H9 (cell line): ENCODE measurements at regions not wholly inside any gene's neighbourhood (a gene's known extent, or its start where the extent isn't known, plus 50 kb on each side); places are given as distances from the start of the nearest gene placed in this dataset.

Source experiments
- DNase-seq: peaks from one replicate; pipeline ENCODE4 v3.0.0-alpha.2; 2017
- H2AFZ ChIP-seq: one replicate; pipeline ENCODE4 v1.6.1; 2013; ENCODE audit warnings: mild to moderate bottlenecking, low read length, control low read depth, moderate library complexity
- H2AK5ac ChIP-seq: 2 replicates; pipeline ENCODE4 v1.6.1; 2013; ENCODE audit warnings: low read length, control low read depth, mixed read lengths; ENCODE audit not compliant: insufficient read length
- H2BK120ac ChIP-seq: one replicate; pipeline ENCODE4 v1.6.1; 2013; ENCODE audit warnings: low read depth, mild to moderate bottlenecking, low read length, control low read depth, inconsistent platforms; ENCODE audit not compliant: poor library complexity, severe bottlenecking
- H2BK12ac ChIP-seq: 2 replicates; pipeline ENCODE4 v1.6.1; 2013; ENCODE audit warnings: low read length, control low read depth, mixed read lengths, low read depth; ENCODE audit not compliant: insufficient read length
- H2BK15ac ChIP-seq: 2 replicates; pipeline ENCODE4 v1.6.1; 2013; ENCODE audit warnings: low read depth, low read length, control low read depth
- H2BK20ac ChIP-seq: one replicate; pipeline ENCODE4 v1.6.1; 2013; ENCODE audit warnings: low read depth, mild to moderate bottlenecking, low read length, control low read depth, inconsistent platforms; ENCODE audit not compliant: poor library complexity, severe bottlenecking
- H2BK5ac ChIP-seq: 2 replicates; pipeline ENCODE4 v1.6.1; 2013; ENCODE audit warnings: low read length, control low read depth, mixed read lengths; ENCODE audit not compliant: insufficient read length
- H3K14ac ChIP-seq: 2 replicates; pipeline ENCODE4 v1.6.1; 2013; ENCODE audit warnings: low read length, control low read depth; ENCODE audit not compliant: insufficient read depth
- H3K18ac ChIP-seq: 2 replicates; pipeline ENCODE4 v1.6.1; 2013; ENCODE audit warnings: low read depth, mild to moderate bottlenecking, mixed read lengths, low read length, control low read depth; ENCODE audit not compliant: insufficient read length
- H3K23ac ChIP-seq: 2 replicates; pipeline ENCODE4 v1.6.1; 2013; ENCODE audit warnings: low read length, control low read depth, mixed read lengths, low read depth; ENCODE audit not compliant: insufficient read length
- H3K23me2 ChIP-seq: 2 replicates; pipeline ENCODE4 v1.6.1; 2013; ENCODE audit warnings: low read depth, mild to moderate bottlenecking, mixed read lengths, low read length, control low read depth; ENCODE audit not compliant: insufficient read length, poor library complexity, severe bottlenecking
- H3K27ac ChIP-seq: 2 replicates; pipeline ENCODE4 v1.5.1; 2013; ENCODE audit warnings: low read length, control low read depth, mixed read lengths, low read depth; ENCODE audit not compliant: insufficient read length
- H3K27me3 ChIP-seq: 2 replicates; pipeline ENCODE4 v1.6.1; 2013; ENCODE audit warnings: low read length, control low read depth, inconsistent platforms; ENCODE audit not compliant: insufficient read depth
- H3K4ac ChIP-seq: 2 replicates; pipeline ENCODE4 v1.6.1; 2013; ENCODE audit warnings: low read depth, mild to moderate bottlenecking, control low read depth, inconsistent platforms, low read length, moderate library complexity
- H3K4me1 ChIP-seq: 2 replicates; pipeline ENCODE4 v1.6.1; 2013; ENCODE audit warnings: low read length, control low read depth, inconsistent platforms; ENCODE audit not compliant: insufficient read depth
- H3K4me2 ChIP-seq: 2 replicates; pipeline ENCODE4 v1.6.1; 2013; ENCODE audit warnings: low read length, control low read depth, mixed read lengths; ENCODE audit not compliant: insufficient read length, insufficient read depth
- H3K56ac ChIP-seq: 2 replicates; pipeline ENCODE4 v1.6.1; 2013; ENCODE audit warnings: low read depth, mild to moderate bottlenecking, mixed read lengths, low read length, control low read depth; ENCODE audit not compliant: insufficient read length
- H3K79me1 ChIP-seq: 2 replicates; pipeline ENCODE4 v1.6.1; 2013; ENCODE audit warnings: low read depth, mild to moderate bottlenecking, moderate library complexity, low read length, control low read depth, inconsistent platforms; ENCODE audit not compliant: insufficient read depth, poor library complexity, severe bottlenecking
- H3K79me2 ChIP-seq: 2 replicates; pipeline ENCODE4 v1.6.1; 2013; ENCODE audit warnings: low read length, control low read depth, inconsistent platforms; ENCODE audit not compliant: insufficient read depth
- H3K9ac ChIP-seq: 2 replicates; pipeline ENCODE4 v1.6.1; 2013; ENCODE audit warnings: low read length, control low read depth, mixed read lengths; ENCODE audit not compliant: insufficient read length; ENCODE audit errors: extremely low read depth
- H3K9me3 ChIP-seq: one replicate; pipeline ENCODE4 v1.6.1; 2013; ENCODE audit warnings: low read depth, low read length, inconsistent platforms; ENCODE audit not compliant: control insufficient read depth
- H3T11ph ChIP-seq: one replicate; pipeline ENCODE4 v1.6.1; 2013; ENCODE audit warnings: mild to moderate bottlenecking, low read length, control low read depth, inconsistent platforms
- H4K20me1 ChIP-seq: one replicate; pipeline ENCODE4 v1.6.1; 2013; ENCODE audit not compliant: control insufficient read depth, insufficient read length, insufficient read depth
- H4K5ac ChIP-seq: 2 replicates; pipeline ENCODE4 v1.6.1; 2013; ENCODE audit warnings: low read depth, mild to moderate bottlenecking, mixed read lengths, low read length, control low read depth; ENCODE audit not compliant: insufficient read length
- H4K8ac ChIP-seq: replicated peaks from 2 replicates; pipeline ENCODE4 v1.6.1; 2013; ENCODE audit warnings: low read length, control low read depth, mixed read lengths, low read depth; ENCODE audit not compliant: insufficient read length
- H4K91ac ChIP-seq: 2 replicates; pipeline ENCODE4 v1.6.1; 2013; ENCODE audit warnings: low read depth, mild to moderate bottlenecking, moderate library complexity, mixed read lengths, low read length, control low read depth; ENCODE audit not compliant: insufficient read length
- H3K27ac Mint-ChIP-seq, 3 experiments: 2 replicates in 2 of 3; 3 replicates in 1 of 3; pipeline ENCODE4 v1.8.0; 2020 to 2021; ENCODE audit warnings: mixed read lengths in 3 of 3, mild to moderate bottlenecking in 1 of 3, moderate library complexity in 1 of 3
- H3K27me3 Mint-ChIP-seq: 2 replicates; pipeline ENCODE4 v1.8.0; 2021; ENCODE audit warnings: low read depth, mild to moderate bottlenecking, moderate library complexity, mixed read lengths
- H3K36me3 Mint-ChIP-seq, 3 experiments: 2 replicates in 2 of 3; 3 replicates in 1 of 3; pipeline ENCODE4 v1.8.0; 2020 to 2021; ENCODE audit warnings: low read depth in 3 of 3, mixed read lengths in 3 of 3; ENCODE audit not compliant: insufficient read depth in 1 of 3
- H3K4me1 Mint-ChIP-seq, 2 experiments: 2 replicates each; pipeline ENCODE4 v1.8.0; 2020; ENCODE audit warnings: mixed read lengths in 2 of 2
- H3K4me3 Mint-ChIP-seq, 2 experiments: 2 replicates in 1 of 2; 3 replicates in 1 of 2; pipeline ENCODE4 v1.8.0; 2020 to 2021; ENCODE audit warnings: mild to moderate bottlenecking in 2 of 2, mixed read lengths in 2 of 2, moderate library complexity in 1 of 2
- H3K9me3 Mint-ChIP-seq, 2 experiments: 2 replicates in 1 of 2; 3 replicates in 1 of 2; pipeline ENCODE4 v1.8.0; 2020; ENCODE audit warnings: mild to moderate bottlenecking in 2 of 2, mixed read lengths in 2 of 2, moderate library complexity in 1 of 2
- WGBS: extraction: QIAGEN DNeasy Blood & Tissue Kit; methylation state at CpG from one replicate; pipeline ENCODE4 v1.1.7; 2013; ENCODE audit warnings: missing lambda C conversion rate, low lambda C conversion rate, mixed read lengths; ENCODE audit not compliant: insufficient read length; ENCODE audit errors: extremely low coverage; 5-methylcytosine and 5-hydroxymethylcytosine counted together
- TF ChIP-seq, protein P1 (sequence below): fragments of 200-600 bp; sonication (generic); conservative IDR thresholded peaks from 3 replicates; pipeline ENCODE4 v1.8.0; 2021; ENCODE audit warnings: antibody characterized with exemption, mild to moderate bottlenecking

DNA sequence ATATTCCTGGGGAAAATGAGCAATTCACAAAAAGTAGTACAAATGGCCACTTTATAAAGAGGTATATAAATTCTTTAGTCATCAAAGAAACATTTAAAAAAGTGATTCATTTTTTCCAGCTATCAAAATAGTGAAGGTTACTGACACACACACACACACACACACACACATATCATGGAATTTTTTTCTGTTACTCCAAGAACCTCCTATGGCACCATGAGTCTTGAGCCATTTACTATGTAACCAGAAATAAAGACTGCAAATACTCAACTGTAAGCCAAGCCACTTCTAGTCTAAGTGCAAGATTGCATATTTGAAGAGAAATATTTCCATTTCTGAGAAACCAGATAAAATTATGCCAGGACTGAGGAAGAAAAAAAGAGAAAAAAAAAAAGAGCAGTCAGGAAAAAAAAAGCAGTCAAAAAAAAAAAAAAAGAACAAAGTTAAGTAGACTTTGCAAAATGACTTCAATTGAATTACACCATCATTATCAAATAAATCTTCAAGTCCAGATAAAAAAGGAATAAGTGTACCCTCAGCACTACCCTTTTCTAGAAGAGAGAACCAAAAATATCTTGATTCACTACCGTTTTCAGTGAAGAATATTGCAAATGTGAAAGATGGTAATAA lies 275.7 kb downstream of the DAD1 start:
- Histone ChIP-seq H3K4ac (no peak overlapping the region), H3T11ph (no peak overlapping the region), H2BK20ac (no peak overlapping the region), H4K5ac (no peak overlapping the region), H2BK15ac (no peak overlapping the region), H2AFZ (no peak overlapping the region), H3K4me2 (no peak overlapping the region), H3K79me2 (no peaks in the 10 kb centered on the region), H3K14ac (no peak overlapping the region), H3K9ac (no peak overlapping the region), H2BK12ac (no peak overlapping the region), H2BK5ac (no peak overlapping the region), H4K20me1 (no peaks in the 10 kb centered on the region), H3K9me3 (no peaks in the 10 kb centered on the region), H3K27me3 (no peaks in the 10 kb centered on the region), H4K8ac (no peak overlapping the region), H3K79me1 (no peaks in the 10 kb centered on the region), H3K23me2 (no peaks in the 10 kb centered on the region), H4K91ac (no peak overlapping the region), H2BK120ac (no peak overlapping the region), H2AK5ac (no peak overlapping the region), H3K23ac (no peak overlapping the region), H3K4me1 (no peaks in the 10 kb centered on the region), H3K56ac (no peak overlapping the region), H3K18ac (no peak overlapping the region), H3K27ac (no peak overlapping the region)
- Mint-ChIP-seq H3K36me3 (no peaks in the 10 kb centered on the region), H3K4me3 (no peak overlapping the region), H3K27me3 (no peaks in the 10 kb centered on the region), H3K9me3 (no peaks in the 10 kb centered on the region), H3K4me1 (no peaks in the 10 kb centered on the region), H3K27ac (no peak overlapping the region)
- no peak for DNase-seq
- TF ChIP-seq, protein P1, sequence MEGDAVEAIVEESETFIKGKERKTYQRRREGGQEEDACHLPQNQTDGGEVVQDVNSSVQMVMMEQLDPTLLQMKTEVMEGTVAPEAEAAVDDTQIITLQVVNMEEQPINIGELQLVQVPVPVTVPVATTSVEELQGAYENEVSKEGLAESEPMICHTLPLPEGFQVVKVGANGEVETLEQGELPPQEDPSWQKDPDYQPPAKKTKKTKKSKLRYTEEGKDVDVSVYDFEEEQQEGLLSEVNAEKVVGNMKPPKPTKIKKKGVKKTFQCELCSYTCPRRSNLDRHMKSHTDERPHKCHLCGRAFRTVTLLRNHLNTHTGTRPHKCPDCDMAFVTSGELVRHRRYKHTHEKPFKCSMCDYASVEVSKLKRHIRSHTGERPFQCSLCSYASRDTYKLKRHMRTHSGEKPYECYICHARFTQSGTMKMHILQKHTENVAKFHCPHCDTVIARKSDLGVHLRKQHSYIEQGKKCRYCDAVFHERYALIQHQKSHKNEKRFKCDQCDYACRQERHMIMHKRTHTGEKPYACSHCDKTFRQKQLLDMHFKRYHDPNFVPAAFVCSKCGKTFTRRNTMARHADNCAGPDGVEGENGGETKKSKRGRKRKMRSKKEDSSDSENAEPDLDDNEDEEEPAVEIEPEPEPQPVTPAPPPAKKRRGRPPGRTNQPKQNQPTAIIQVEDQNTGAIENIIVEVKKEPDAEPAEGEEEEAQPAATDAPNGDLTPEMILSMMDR: no peak
- no CpG with 5 or more reads among the region's 1 CpG for WGBS
